BE2C (cell line): ENCODE measurements at regions not wholly inside any gene's neighbourhood (a gene's known extent, or its start where the extent isn't known, plus 50 kb on each side); places are given as distances from the start of the nearest gene placed in this dataset.

ENCODE experiments used
- DNase-seq: peaks from one replicate; pipeline ENCODE4 v3.0.0-alpha.2; 2020
- H3K27me3 ChIP-seq: fragments of 250-450 bp; sonication (Bioruptor Pico); 2 replicates; pipeline ENCODE4 v1.5.1; 2020; ENCODE audit warnings: mild to moderate bottlenecking
- H3K36me3 ChIP-seq: fragments of 250-450 bp; sonication (Bioruptor Pico); 2 replicates; pipeline ENCODE4 v1.5.1; 2020; ENCODE audit warnings: mild to moderate bottlenecking
- H3K4me1 ChIP-seq: fragments of 250-450 bp; sonication (Bioruptor Pico); 2 replicates; pipeline ENCODE4 v1.5.1; 2020
- H3K4me3 ChIP-seq: 2 replicates; pipeline ENCODE4 v1.5.1; 2011; ENCODE audit warnings: low read depth, low read length
- H3K9me3 ChIP-seq: fragments of 250-450 bp; sonication (Bioruptor Pico); 2 replicates; pipeline ENCODE4 v1.5.1; 2020
- CTCF ChIP-seq: IDR thresholded peaks from 2 replicates; pipeline ENCODE4 v1.5.1; 2012; ENCODE audit warnings: mild to moderate bottlenecking, low read depth, low read length

GRCh38 chr11:112352907-112353306 lies 92.2 kb upstream of the PLET1 start:
- H3K4me1 ChIP-seq = no peaks in the 10 kb centered on the region
- no peaks in the 10 kb centered on the region for H3K27me3 ChIP-seq
- no peak overlapping the region for H3K4me3 ChIP-seq
- no peaks in the 10 kb centered on the region for H3K36me3 ChIP-seq
- no peak for DNase-seq
- H3K9me3 ChIP-seq = no peaks in the 10 kb centered on the region
- TF ChIP-seq CTCF = no peak

- DNase-seq = no peak
- Histone ChIP-seq H3K9me3 (no peaks in the 10 kb centered on the region), H3K27me3 (no peaks in the 10 kb centered on the region; the same call in 1 of the 2 replicates), H3K4me3 (no peak overlapping the region), H3K4me1 (no peaks in the 10 kb centered on the region), H3K36me3 (no peaks in the 10 kb centered on the region)
- TF ChIP-seq CTCF = no peak
Measured at GRCh38 chr11:112354364-112354763, 93.7 kb upstream of the PLET1 start.

GRCh38 chr11:112355726-112356125 lies 95.1 kb upstream of the PLET1 start:
- H3K4me1 ChIP-seq = no peaks in the 10 kb centered on the region
- no peaks in the 10 kb centered on the region for H3K9me3 ChIP-seq
- peak; percentile 73 for DNase-seq
- H3K36me3 ChIP-seq = no peaks in the 10 kb centered on the region
- no peaks in the 10 kb centered on the region; the same call in 1 of the 2 replicates for H3K27me3 ChIP-seq
- H3K4me3 ChIP-seq = no peak overlapping the region
- TF ChIP-seq CTCF = peak; percentile 79

- no peaks in the 10 kb centered on the region for H3K9me3 ChIP-seq
- no peaks in the 10 kb centered on the region for H3K4me1 ChIP-seq
- DNase-seq = no peak
- H3K36me3 ChIP-seq = no peaks in the 10 kb centered on the region
- no peak for TF ChIP-seq CTCF
- H3K4me3 ChIP-seq = no peak overlapping the region
- H3K27me3 ChIP-seq = no peaks in the 10 kb centered on the region; the same call in 1 of the 2 replicates
Measured at GRCh38 chr11:112357488-112357887, 96.8 kb upstream of the PLET1 start.

- Histone ChIP-seq H3K4me3 (no peak overlapping the region), H3K27me3 (no peaks in the 10 kb centered on the region; the same call in 1 of the 2 replicates), H3K36me3 (no peaks in the 10 kb centered on the region), H3K9me3 (no peaks in the 10 kb centered on the region), H3K4me1 (peaks cover 15% of the 10 kb centered on the region; the same call in 1 of the 2 replicates)
- no peak for TF ChIP-seq CTCF
- no peak for DNase-seq
Measured at GRCh38 chr11:112361396-112361795, 100.7 kb upstream of the PLET1 start.

GRCh38 chr11:112363527-112363926 lies 102.9 kb upstream of the PLET1 start:
- H3K4me1 ChIP-seq = peaks cover 15% of the 10 kb centered on the region; the same call in 1 of the 2 replicates
- TF ChIP-seq CTCF = no peak
- H3K4me3 ChIP-seq = no peak overlapping the region
- H3K9me3 ChIP-seq = no peaks in the 10 kb centered on the region
- no peak for DNase-seq
- H3K36me3 ChIP-seq = no peaks in the 10 kb centered on the region
- H3K27me3 ChIP-seq = no peaks in the 10 kb centered on the region; the same call in 1 of the 2 replicates
